ENCODE measurements at regions not wholly inside any gene's neighbourhood (a gene's known extent, or its start where the extent isn't known, plus 50 kb on each side); places are given as distances from the start of the nearest gene placed in this dataset.

GRCh38 chr10:88164471-88164870 lies 301.0 kb downstream of the PTEN start:
- DNase-seq (ENCODE audit: low spot score) = no peak

GRCh38 chr10:88165849-88166271 lies 302.4 kb downstream of the PTEN start:
- no peak for DNase-seq (ENCODE audit: low spot score)

GRCh38 chr10:88168171-88169036 lies 305.0 kb downstream of the PTEN start:
- DNase-seq (ENCODE audit: low spot score) = no peak

- DNase-seq (ENCODE audit: low spot score) = no peak
Observed at GRCh38 chr10:88169037-88169319, 305.6 kb downstream of the PTEN start.

- no peak for DNase-seq (ENCODE audit: low spot score)
Observed at GRCh38 chr10:88170628-88171027, 307.2 kb downstream of the PTEN start.

- DNase-seq (ENCODE audit: low spot score) = no peak
Observed at GRCh38 chr10:88172159-88172558, 308.7 kb downstream of the PTEN start.

GRCh38 chr10:88174391-88174790 lies 311.0 kb downstream of the PTEN start:
- no peak for DNase-seq (ENCODE audit: low spot score)

- no peak for DNase-seq (ENCODE audit: low spot score)
Observed at GRCh38 chr10:88178758-88179157, 315.3 kb downstream of the PTEN start.

- no peak for DNase-seq (ENCODE audit: low spot score)
Observed at GRCh38 chr10:88179831-88180230, 316.4 kb downstream of the PTEN start.

- no peak for DNase-seq (ENCODE audit: low spot score)
Observed at GRCh38 chr10:88181902-88182600, 318.6 kb downstream of the PTEN start.

GRCh38 chr10:88182601-88182930 lies 319.1 kb downstream of the PTEN start:
- no peak for DNase-seq (ENCODE audit: low spot score)

GRCh38 chr10:88184543-88185297 lies 321.3 kb downstream of the PTEN start:
- DNase-seq (ENCODE audit: low spot score) = no peak

GRCh38 chr10:88185830-88186229 lies 322.4 kb downstream of the PTEN start:
- DNase-seq (ENCODE audit: low spot score) = no peak

GRCh38 chr10:88186335-88186734 lies 322.9 kb downstream of the PTEN start:
- DNase-seq (ENCODE audit: low spot score) = no peak

GRCh38 chr10:88187472-88187871 lies 324.0 kb downstream of the PTEN start:
- DNase-seq (ENCODE audit: low spot score) = no peak

- no peak for DNase-seq (ENCODE audit: low spot score)
Observed at GRCh38 chr10:88190123-88190522, 326.7 kb downstream of the PTEN start.

GRCh38 chr10:88190540-88191235 lies 327.3 kb downstream of the PTEN start:
- DNase-seq (ENCODE audit: low spot score) = no peak

- DNase-seq (ENCODE audit: low spot score) = peak; percentile 37
Observed at GRCh38 chr10:88193018-88193417, 329.6 kb downstream of the PTEN start.

- DNase-seq (ENCODE audit: low spot score) = peak; percentile 63
Observed at GRCh38 chr10:88194041-88194887, 330.8 kb downstream of the PTEN start.

GRCh38 chr10:88194961-88195367 lies 331.5 kb downstream of the PTEN start:
- DNase-seq (ENCODE audit: low spot score) = peak; percentile 85

- no peak for DNase-seq (ENCODE audit: low spot score)
Observed at GRCh38 chr10:88195841-88196240, 332.4 kb downstream of the PTEN start.

All from SK-N-DZ (cell line).